Loucy (cell line): ENCODE measurements at regions not wholly inside any gene's neighbourhood (a gene's known extent, or its start where the extent isn't known, plus 50 kb on each side); places are given as distances from the start of the nearest gene placed in this dataset.

Experiments used
- EZH2phosphoT487 ChIP-seq: fragments of 200-600 bp; IDR thresholded peaks from 2 replicates; pipeline ENCODE4 v1.6.1; 2018; ENCODE audit warnings: antibody characterized with exemption, mild to moderate bottlenecking, moderate library complexity, borderline replicate concordance
- TF ChIP-seq, protein P1 (sequence below): fragments of 200-600 bp; sonication (generic); conservative IDR thresholded peaks from 2 replicates; pipeline ENCODE4 v1.5.1; 2014; ENCODE audit warnings: mild to moderate bottlenecking, antibody characterized with exemption, low read length

DNA sequence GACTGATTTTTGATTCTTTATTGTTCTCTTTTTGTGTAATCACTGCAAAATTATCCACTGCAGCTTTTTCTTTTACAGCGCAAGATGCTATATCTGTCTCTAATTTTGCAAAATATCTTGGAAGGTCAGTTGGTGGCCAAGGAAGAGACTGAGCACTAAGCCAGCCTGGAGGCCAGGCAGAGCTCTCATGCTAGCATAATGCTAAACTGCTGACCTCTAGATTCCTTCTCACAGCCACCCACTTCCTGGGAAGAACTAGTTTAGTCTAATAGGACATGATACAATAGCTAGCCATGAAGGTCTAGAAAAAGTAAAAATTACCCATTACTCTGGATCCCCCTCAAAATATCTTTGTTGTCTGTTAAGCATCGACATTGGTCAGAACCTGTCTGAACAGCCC, 227.2 kb upstream of the ARHGAP20 start:
- TF ChIP-seq, protein P1, sequence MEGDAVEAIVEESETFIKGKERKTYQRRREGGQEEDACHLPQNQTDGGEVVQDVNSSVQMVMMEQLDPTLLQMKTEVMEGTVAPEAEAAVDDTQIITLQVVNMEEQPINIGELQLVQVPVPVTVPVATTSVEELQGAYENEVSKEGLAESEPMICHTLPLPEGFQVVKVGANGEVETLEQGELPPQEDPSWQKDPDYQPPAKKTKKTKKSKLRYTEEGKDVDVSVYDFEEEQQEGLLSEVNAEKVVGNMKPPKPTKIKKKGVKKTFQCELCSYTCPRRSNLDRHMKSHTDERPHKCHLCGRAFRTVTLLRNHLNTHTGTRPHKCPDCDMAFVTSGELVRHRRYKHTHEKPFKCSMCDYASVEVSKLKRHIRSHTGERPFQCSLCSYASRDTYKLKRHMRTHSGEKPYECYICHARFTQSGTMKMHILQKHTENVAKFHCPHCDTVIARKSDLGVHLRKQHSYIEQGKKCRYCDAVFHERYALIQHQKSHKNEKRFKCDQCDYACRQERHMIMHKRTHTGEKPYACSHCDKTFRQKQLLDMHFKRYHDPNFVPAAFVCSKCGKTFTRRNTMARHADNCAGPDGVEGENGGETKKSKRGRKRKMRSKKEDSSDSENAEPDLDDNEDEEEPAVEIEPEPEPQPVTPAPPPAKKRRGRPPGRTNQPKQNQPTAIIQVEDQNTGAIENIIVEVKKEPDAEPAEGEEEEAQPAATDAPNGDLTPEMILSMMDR, result no peak
- no peak for TF ChIP-seq EZH2phosphoT487
